Spleen (tissue), 11 donors: ENCODE measurements at regions not wholly inside any gene's neighbourhood (a gene's known extent, or its start where the extent isn't known, plus 50 kb on each side); places are given as distances from the start of the nearest gene placed in this dataset.

Source experiments
- DNase-seq: peaks from one replicate; pipeline ENCODE4 v3.0.0-alpha.2; 2020
- H3K27ac ChIP-seq, 8 donors: fragments of 200-600 bp; sonication (generic) in 7 of 8; 1 replicate in 4 of 8; 2 replicates in 4 of 8; pipeline versions ENCODE4 v1.5.0 to v1.8.0; 2016 to 2021; ENCODE audit warnings: inconsistent platforms in 4 of 8, mild to moderate bottlenecking in 4 of 8, moderate library complexity in 1 of 8
- H3K27me3 ChIP-seq, 7 donors: fragments of 200-600 bp; sonication (generic) in 6 of 7; replicated peaks in 1 of 7; 1 replicate in 4 of 7; 2 replicates in 3 of 7; pipeline versions ENCODE4 v1.5.0 to v1.8.0; 2016 to 2021; ENCODE audit warnings: inconsistent platforms in 3 of 7, mild to moderate bottlenecking in 1 of 7
- H3K36me3 ChIP-seq, 6 donors: fragments of 200-600 bp; sonication (generic) in 5 of 6; 1 replicate in 4 of 6; 2 replicates in 2 of 6; pipeline versions ENCODE4 v1.5.0 to v1.8.0; 2016 to 2021; ENCODE audit warnings: inconsistent platforms in 2 of 6
- H3K4me1 ChIP-seq, 6 donors: fragments of 200-600 bp; sonication (generic) in 5 of 6; 1 replicate in 3 of 6; 2 replicates in 3 of 6; pipeline versions ENCODE4 v1.5.0 to v1.8.0; 2016 to 2021; ENCODE audit warnings: inconsistent platforms in 3 of 6
- H3K4me3 ChIP-seq, 8 donors: fragments of 200-600 bp; sonication (generic) in 7 of 8; 1 replicate in 4 of 8; 2 replicates in 4 of 8; pipeline versions ENCODE4 v1.5.0 to v1.8.0; 2016 to 2021; ENCODE audit warnings: inconsistent platforms in 4 of 8, mild to moderate bottlenecking in 4 of 8, moderate library complexity in 2 of 8
- H3K9me3 ChIP-seq, 8 donors: fragments of 200-600 bp; sonication (generic) in 7 of 8; 1 replicate in 4 of 8; 2 replicates in 4 of 8; pipeline versions ENCODE4 v1.5.0 to v1.8.0; 2016 to 2021; ENCODE audit warnings: inconsistent platforms in 4 of 8
- POLR2A ChIP-seq, 3 donors: fragments of 450-650 bp; IDR thresholded peaks; one replicate each; pipeline ENCODE4 v1.5.1; 2017; ENCODE audit warnings: antibody characterized with exemption in 3 of 3, mild to moderate bottlenecking in 1 of 3
- POLR2AphosphoS5 ChIP-seq, 3 donors: sonication (generic); formaldehyde crosslinking; IDR thresholded peaks; one replicate each; pipeline ENCODE4 v1.5.1; 2017; ENCODE audit warnings: antibody characterized with exemption in 3 of 3
- WGBS, 5 donors: extraction: QIAGEN DNeasy Blood & Tissue Kit in 3 of 5; methylation state at CpG; one replicate each; pipeline versions ENCODE4 v1.1.5 to v1.1.7; 2013 to 2018; 5-methylcytosine and 5-hydroxymethylcytosine counted together
- intact Hi-C: fragments of 100-400 bp; cut with DNase I; formaldehyde crosslinking; loops from one replicate; pipeline ENCODE4 v1.15.0; 2023; ENCODE audit warnings: low total_unique reads
- TF ChIP-seq, protein P1 (sequence below), 11 experiments: fragments of 200-600 bp in 7 of 11; fragments of 450-650 bp in 4 of 11; sonication (generic) in 4 of 11; IDR thresholded peaks in 8 of 11; conservative IDR thresholded peaks in 3 of 11; 1 replicate in 7 of 11; 2 replicates in 4 of 11; pipeline versions ENCODE4 v1.4.0 to v1.8.0; 2016 to 2021; ENCODE audit warnings: antibody characterized with exemption in 11 of 11, inconsistent platforms in 4 of 11, mild to moderate bottlenecking in 1 of 11
- donor health status: healthy with polysubstance abuse.
- donor health status: DM: no; HTN: no; CAD: no; lungs with moderate emphysema.
- donor health status: DM: no; HTN: no; CAD: no.
- donor health status: Bipolar disorder and iron deficiency.
- donor health status: healthy.
- donor health status: DM: no; HTN: no; CAD: no.
- donor health status: DM: yes; HTN: yes; CAD: no.

DNA sequence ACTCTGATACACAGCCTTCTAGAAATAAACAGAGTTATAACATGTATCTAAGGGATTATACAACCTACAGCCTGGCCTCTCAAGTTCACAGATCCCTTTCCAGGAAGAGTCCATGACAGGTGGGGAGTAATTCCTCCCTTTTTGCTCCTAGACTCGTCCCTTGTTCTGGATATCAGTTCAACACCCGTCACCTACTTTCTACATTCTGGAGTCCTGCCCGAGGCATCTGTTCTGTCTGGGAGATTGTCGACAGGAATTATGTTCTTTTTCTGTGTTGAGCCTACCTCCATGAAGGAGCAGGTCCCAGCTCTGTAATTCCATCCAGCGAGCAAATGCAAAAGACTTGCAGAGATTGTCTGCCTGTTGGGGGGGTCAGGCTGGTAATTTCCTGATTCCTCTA, 224.6 kb upstream of the NTM start:
- H3K27ac ChIP-seq = no peak overlapping the region
- no peak for DNase-seq
- intact Hi-C loops = no loop called here
- H3K4me3 ChIP-seq = no peak overlapping the region
- H3K27me3 ChIP-seq = no peaks in the 10 kb centered on the region
- no peaks in the 10 kb centered on the region for H3K9me3 ChIP-seq
- no peaks in the 10 kb centered on the region for H3K4me1 ChIP-seq
- 80 to 91% (median 82%) methylated on average over 5 of the region's 5 CpGs for WGBS, 5 donors
- no peaks in the 10 kb centered on the region for H3K36me3 ChIP-seq
- no peak for TF ChIP-seq POLR2A (IDR thresholded peaks at IDR 0.05)
- TF ChIP-seq POLR2AphosphoS5 (IDR thresholded peaks at IDR 0.05) = no peak
- TF ChIP-seq, protein P1, sequence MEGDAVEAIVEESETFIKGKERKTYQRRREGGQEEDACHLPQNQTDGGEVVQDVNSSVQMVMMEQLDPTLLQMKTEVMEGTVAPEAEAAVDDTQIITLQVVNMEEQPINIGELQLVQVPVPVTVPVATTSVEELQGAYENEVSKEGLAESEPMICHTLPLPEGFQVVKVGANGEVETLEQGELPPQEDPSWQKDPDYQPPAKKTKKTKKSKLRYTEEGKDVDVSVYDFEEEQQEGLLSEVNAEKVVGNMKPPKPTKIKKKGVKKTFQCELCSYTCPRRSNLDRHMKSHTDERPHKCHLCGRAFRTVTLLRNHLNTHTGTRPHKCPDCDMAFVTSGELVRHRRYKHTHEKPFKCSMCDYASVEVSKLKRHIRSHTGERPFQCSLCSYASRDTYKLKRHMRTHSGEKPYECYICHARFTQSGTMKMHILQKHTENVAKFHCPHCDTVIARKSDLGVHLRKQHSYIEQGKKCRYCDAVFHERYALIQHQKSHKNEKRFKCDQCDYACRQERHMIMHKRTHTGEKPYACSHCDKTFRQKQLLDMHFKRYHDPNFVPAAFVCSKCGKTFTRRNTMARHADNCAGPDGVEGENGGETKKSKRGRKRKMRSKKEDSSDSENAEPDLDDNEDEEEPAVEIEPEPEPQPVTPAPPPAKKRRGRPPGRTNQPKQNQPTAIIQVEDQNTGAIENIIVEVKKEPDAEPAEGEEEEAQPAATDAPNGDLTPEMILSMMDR (IDR thresholded peaks at IDR 0.05 in 8 of 11, conservative IDR thresholded peaks at IDR 0.05 in 3 of 11) = no peak

DNA sequence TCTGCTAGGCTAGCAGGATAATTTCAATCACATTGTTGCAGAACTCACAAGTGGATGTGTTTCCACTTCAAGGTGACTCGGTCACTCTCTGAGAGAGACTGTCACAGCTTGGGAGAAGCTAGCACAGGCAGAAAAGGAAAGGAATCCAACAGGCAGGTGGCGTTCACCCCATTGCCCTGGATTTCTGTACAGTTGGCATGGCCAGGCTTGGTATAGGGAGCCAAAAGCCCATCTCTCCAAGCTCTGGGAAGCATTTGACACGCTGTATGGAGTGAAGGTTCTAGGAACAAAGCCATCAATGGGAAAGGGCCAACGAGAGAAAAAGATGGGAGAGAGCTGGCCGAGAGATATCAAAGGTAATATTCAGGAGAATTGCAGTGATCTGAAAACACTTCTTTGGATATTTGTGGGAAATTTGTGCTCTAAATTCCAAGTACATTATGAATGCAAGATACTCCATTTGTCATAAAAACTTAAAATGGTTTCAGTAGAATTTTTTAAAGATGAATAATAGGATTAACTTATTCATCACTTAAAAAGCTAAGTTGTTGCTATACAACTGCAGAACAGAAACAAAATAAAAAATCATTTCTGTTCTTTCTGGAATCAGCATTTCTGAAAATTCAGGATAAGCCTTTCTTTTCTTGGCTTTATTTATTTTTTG, 223.5 kb upstream of the NTM start:
- 58 to 79% (median 76%) methylated on average over 5 of the region's 5 CpGs for WGBS, 5 donors
- H3K27ac ChIP-seq = no peak overlapping the region
- H3K27me3 ChIP-seq = no peaks in the 10 kb centered on the region
- TF ChIP-seq, protein P1 (IDR thresholded peaks at IDR 0.05 in 8 of 11, conservative IDR thresholded peaks at IDR 0.05 in 3 of 11) = no peak
- TF ChIP-seq POLR2AphosphoS5 (IDR thresholded peaks at IDR 0.05) (no peak), POLR2A (IDR thresholded peaks at IDR 0.05) (no peak)
- H3K4me3 ChIP-seq = no peak overlapping the region
- no peaks in the 10 kb centered on the region for H3K9me3 ChIP-seq
- no peak for DNase-seq
- H3K4me1 ChIP-seq = no peaks in the 10 kb centered on the region
- intact Hi-C loops = no loop called here
- H3K36me3 ChIP-seq = no peaks in the 10 kb centered on the region

DNA sequence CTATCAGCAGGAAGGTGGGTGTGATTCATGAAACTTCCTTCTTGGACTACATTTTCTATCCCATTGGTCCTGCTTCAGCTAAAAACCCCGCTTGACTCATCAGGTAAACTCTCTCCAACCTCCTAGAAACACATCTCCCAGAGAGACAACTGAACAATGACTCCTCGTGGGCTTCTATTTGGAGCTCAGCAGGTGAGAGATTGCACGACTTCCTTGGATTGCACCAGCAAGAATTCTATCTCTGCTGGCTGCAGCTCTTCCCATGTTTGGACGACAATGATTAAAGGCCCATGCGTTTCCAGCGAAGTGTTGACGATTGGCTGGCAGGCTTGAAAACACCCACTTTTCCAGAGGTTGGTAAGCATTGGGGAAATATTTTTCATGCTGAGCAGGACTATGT, 216.1 kb upstream of the NTM start:
- H3K4me1 ChIP-seq = no peaks in the 10 kb centered on the region
- WGBS, 5 donors = 56 to 68% (median 64%) methylated on average over 7 of the region's 7 CpGs
- intact Hi-C loops = no loop called here

DNA sequence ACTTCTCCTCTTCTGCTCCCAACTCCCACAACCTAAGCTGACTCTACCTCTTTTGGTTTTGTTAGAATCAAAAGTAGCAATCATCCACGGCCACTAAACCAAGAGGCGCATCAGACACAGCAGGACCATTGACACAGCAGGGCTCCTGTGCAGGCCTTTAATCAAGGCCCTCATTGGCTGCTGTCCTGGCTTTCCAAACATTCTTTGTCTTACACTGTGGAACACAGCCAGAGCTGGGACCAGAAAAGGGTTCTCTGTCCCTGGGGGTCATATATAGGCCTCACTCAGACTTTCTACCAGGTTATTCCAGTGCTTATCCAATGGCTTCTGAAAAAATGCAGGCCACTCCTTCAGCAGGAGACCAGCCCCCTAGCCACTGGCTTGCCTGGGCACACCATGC, 212.7 kb upstream of the NTM start:
- Histone ChIP-seq H3K4me1 (no peaks in the 10 kb centered on the region), H3K36me3 (no peaks in the 10 kb centered on the region), H3K27ac (no peak overlapping the region), H3K9me3 (no peaks in the 10 kb centered on the region), H3K4me3 (no peak overlapping the region), H3K27me3 (no peaks in the 10 kb centered on the region)
- WGBS, 5 donors = 77 to 92% (median 88%) methylated on average over 2 of the region's 2 CpGs
- DNase-seq = no peak
- intact Hi-C loops = no loop called here
- no peak for TF ChIP-seq POLR2A (IDR thresholded peaks at IDR 0.05)
- TF ChIP-seq POLR2AphosphoS5 (IDR thresholded peaks at IDR 0.05) = no peak
- TF ChIP-seq, protein P1 (IDR thresholded peaks at IDR 0.05 in 8 of 11, conservative IDR thresholded peaks at IDR 0.05 in 3 of 11) = no peak

More for the DNA sequence above, 216.1 kb upstream of the NTM start:
- Histone ChIP-seq H3K27ac (no peak overlapping the region), H3K36me3 (no peaks in the 10 kb centered on the region), H3K9me3 (no peaks in the 10 kb centered on the region), H3K27me3 (no peaks in the 10 kb centered on the region), H3K4me3 (no peak overlapping the region)
- DNase-seq = no peak
- TF ChIP-seq POLR2A (IDR thresholded peaks at IDR 0.05) (no peak), POLR2AphosphoS5 (IDR thresholded peaks at IDR 0.05) (no peak)
- TF ChIP-seq, protein P1 (IDR thresholded peaks at IDR 0.05 in 8 of 11, conservative IDR thresholded peaks at IDR 0.05 in 3 of 11) = no peak
